Adrenal gland (tissue), 9 donors: ENCODE measurements at regions not wholly inside any gene's neighbourhood (a gene's known extent, or its start where the extent isn't known, plus 50 kb on each side); places are given as distances from the start of the nearest gene placed in this dataset.
"Not testable (repeated sequence)": the region's sequence is repeated elsewhere in the genome, so short reads cannot be mapped to it uniquely, and the experiment has no call there.

Experiments used
- DNase-seq, 7 donors: peaks; one replicate each; pipeline ENCODE4 v3.0.0-alpha.2; 2019 to 2020
- H3K27ac ChIP-seq, 5 donors: fragments of 200-600 bp; sonication (generic) in 4 of 5; 1 replicate in 3 of 5; 2 replicates in 2 of 5; pipeline versions ENCODE4 v1.5.1 to v1.8.0; 2016 to 2020; ENCODE audit warnings: mild to moderate bottlenecking in 1 of 5
- H3K27me3 ChIP-seq: fragments of 200-600 bp; 2 replicates; pipeline ENCODE4 v1.8.0; 2021
- H3K36me3 ChIP-seq, 2 donors: fragments of 200-600 bp; replicated peaks in 1 of 2; 1 replicate in 1 of 2; 2 replicates in 1 of 2; pipeline versions ENCODE4 v1.5.1 to v1.8.0; 2018 to 2022
- H3K4me1 ChIP-seq, 2 donors: fragments of 200-600 bp; replicated peaks in 1 of 2; 1 replicate in 1 of 2; 2 replicates in 1 of 2; pipeline versions ENCODE4 v1.5.1 to v1.8.0; 2018 to 2021
- H3K4me3 ChIP-seq, 4 donors: fragments of 200-600 bp; sonication (generic) in 3 of 4; one replicate each; pipeline ENCODE4 v1.5.1; 2016 to 2018
- H3K9me3 ChIP-seq, 3 donors: fragments of 200-600 bp; sonication (generic) in 1 of 3; replicated peaks in 1 of 3; 1 replicate in 2 of 3; 2 replicates in 1 of 3; pipeline versions ENCODE4 v1.5.1 to v1.8.0; 2016 to 2021
- WGBS, 4 donors: extraction: QIAGEN DNeasy Blood & Tissue Kit in 2 of 4; methylation state at CpG; one replicate each; pipeline versions ENCODE4 v1.1.5 to v1.1.7; 2013 to 2017; 5-methylcytosine and 5-hydroxymethylcytosine counted together
- intact Hi-C, 2 donors: fragments of 100-400 bp; cut with DNase I; formaldehyde crosslinking; loops; one replicate each; pipeline versions ENCODE4 v1.14.1 to v1.15.0; 2022 to 2023
- donor health status: healthy with polysubstance abuse.
- donor health status: Bipolar disorder and iron deficiency.
- donor health status: DM: yes; HTN: yes; CAD: no.
- donor health status: DM: no; HTN: no; CAD: no.
- donor health status: DM: no; HTN: no; CAD: no.

DNA sequence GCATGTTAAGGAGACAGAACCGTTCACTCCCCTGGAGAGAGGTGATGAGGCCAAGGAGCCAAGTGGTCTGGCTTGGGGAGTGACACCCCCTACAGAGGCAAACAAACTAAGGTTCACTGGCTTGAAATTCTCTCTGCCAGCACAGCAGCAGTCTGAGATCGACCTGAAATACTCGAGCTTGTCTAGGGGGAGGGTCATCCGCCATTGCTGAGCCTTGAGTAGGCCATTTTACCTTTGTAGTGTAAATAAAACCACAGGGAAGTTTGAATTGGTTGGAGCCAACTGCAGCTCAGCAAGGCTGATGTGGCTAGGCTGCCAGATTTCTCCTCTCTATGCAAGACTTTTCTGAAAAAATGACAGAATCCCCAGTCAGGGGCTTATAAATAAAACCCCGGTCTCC lies 52.9 kb downstream of the CDY2B start:
- H3K4me1 ChIP-seq, H3K4me3 ChIP-seq, intact Hi-C loops, H3K27me3 ChIP-seq, H3K36me3 ChIP-seq, H3K9me3 ChIP-seq, DNase-seq, H3K27ac ChIP-seq: not testable (repeated sequence)
- WGBS, 4 donors = no CpG with 5 or more reads among the region's 5 CpGs

DNA sequence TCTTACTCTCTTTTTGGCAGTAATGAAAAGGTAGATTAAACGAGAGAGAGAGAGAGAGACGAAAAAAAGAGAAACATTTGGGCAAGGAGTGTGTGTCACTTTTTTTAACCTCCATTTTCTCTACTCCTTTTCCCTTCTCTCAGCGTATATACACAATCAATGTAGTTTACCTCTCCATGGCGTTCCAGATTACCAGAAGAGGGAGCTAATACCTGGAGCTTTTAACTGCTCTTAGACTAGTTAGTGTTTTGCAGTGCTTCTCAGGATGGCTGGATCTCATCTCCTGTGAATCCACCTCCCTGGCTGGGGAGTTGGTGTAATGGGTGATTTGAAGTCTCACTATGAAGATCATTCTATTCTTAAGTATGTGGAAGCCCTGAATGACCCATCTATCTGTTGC lies 60.3 kb downstream of the CDY2B start:
- H3K27me3 ChIP-seq, H3K36me3 ChIP-seq, H3K27ac ChIP-seq, intact Hi-C loops, H3K4me1 ChIP-seq, H3K4me3 ChIP-seq, H3K9me3 ChIP-seq, DNase-seq: not testable (repeated sequence)
- no CpG with 5 or more reads among the region's 4 CpGs for WGBS, 4 donors

DNA sequence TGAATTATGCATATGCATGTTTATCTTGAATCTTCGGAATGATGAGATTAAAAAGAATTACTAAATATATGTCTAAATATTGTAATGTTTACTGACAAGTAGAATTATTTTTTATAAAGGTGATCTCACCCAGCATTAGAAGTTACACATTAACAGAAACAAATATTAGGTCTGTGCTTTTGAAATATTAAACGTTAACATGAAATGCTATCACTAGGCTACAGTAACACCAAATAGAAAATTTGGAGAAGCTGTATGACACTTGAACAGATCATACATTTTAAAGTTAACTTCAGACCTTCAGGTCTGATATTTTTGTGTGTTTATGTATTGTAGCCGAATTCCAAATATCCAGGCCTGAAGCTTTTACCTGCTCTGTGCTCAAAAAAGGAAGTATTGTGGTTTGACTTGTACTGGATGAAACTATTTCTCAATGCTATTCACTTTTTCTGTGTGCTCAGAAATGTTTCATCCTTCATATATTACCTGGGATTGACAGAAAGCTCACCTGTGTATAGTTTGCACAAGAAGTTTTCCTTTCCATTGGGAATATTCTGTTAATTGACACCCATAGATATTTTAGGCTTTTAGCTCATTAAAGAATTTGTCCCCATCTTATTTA lies 60.9 kb downstream of the CDY2B start:
- H3K27me3 ChIP-seq, H3K27ac ChIP-seq, H3K36me3 ChIP-seq, intact Hi-C loops, DNase-seq, H3K9me3 ChIP-seq, H3K4me3 ChIP-seq, H3K4me1 ChIP-seq: not testable (repeated sequence)
- no CpG with 5 or more reads among the region's 3 CpGs for WGBS, 4 donors

DNA sequence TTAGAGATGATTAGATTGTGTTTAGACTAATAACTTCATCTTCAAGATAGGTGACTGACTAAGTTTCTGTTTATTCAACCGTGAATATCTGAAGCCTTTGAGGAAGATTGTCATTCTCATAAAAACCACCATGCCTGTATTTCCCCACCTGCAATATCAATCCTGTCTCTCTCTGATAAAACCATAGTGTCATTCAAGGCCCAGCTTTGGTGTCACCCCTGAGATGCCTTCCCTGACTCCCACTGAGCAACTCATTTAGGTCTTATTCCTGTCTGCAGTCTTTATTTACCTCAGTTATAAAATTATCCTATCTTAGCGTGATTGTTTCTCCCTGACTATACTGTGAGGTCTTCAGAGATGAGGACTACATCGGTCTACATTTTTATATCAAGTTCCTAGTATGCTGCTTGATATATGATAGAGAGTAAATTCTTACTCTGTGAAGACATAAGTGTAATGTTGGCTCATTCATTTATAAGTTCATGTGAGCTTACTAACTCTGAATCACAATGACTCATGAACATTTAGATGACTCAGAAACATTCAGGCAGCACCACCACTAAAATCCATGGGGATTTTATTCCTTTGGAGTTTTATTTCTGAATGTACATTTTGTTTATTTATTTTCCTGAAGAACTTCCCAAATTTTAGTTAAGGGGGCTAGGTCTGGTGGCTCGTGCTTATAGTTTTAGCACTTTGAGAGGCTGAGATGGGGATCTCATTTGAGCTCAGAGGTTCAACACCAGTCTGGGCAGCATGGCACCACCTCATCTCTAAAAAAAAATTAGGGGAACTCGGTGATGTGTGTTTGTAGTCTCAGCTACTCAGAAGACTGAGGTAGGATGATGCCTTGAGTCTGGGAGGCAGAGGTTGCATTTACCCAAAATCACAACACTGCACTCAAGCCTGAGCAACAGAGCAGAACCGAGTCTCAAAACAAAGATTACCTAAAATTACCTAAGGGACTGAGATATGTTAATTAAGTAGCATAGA lies 62.6 kb downstream of the CDY2B start:
- H3K9me3 ChIP-seq, H3K27me3 ChIP-seq, H3K36me3 ChIP-seq, intact Hi-C loops, H3K4me1 ChIP-seq, H3K27ac ChIP-seq, H3K4me3 ChIP-seq, DNase-seq: not testable (repeated sequence)
- no CpG with 5 or more reads among the region's 6 CpGs for WGBS, 4 donors

DNA sequence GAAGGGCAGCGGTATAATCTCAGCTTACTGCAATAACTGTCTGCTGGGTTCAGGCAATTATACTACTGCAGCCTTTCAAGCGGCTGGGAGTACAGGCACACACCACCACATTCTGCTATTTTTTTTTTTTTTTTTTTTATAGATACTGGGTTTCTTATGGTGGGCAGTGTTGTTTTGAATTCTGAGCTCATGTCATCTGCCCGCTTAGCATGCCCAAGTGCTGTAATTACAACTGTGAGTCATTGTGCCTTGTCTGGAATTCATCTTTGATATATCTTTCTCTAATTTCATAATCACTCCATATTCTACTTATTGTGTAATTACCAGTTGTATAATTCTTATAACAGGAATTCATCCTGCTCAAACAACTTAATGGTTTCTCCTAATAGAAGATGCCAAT lies 67.4 kb downstream of the CDY2B start:
- H3K9me3 ChIP-seq, H3K4me3 ChIP-seq, H3K27me3 ChIP-seq, H3K36me3 ChIP-seq, H3K27ac ChIP-seq, DNase-seq, intact Hi-C loops, H3K4me1 ChIP-seq: not testable (repeated sequence)
- WGBS, 4 donors = no CpG with 5 or more reads among the region's 3 CpGs

DNA sequence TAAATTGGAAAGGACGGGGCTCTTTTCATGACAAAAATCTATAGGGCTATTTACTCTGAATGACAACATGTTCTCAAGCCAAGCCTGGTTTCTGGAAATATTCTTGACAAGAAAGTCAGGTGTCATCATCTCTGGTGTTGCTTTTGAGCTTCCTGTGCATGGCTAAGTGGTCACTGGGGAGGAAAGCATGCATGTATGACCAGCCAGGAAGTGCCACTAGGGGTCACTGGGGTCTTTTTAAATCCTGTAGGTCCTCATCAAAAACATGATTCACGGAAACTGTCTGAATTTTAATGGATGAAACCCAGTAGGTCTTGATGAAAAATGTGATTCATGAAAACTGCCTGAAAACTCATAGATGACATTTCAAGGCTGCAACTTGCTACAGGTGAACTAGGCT lies 80.1 kb downstream of the CDY2B start:
- intact Hi-C loops, H3K9me3 ChIP-seq, H3K27ac ChIP-seq, H3K4me1 ChIP-seq, H3K36me3 ChIP-seq, DNase-seq, H3K27me3 ChIP-seq, H3K4me3 ChIP-seq: not testable (repeated sequence)
- no CpG with 5 or more reads among the region's 2 CpGs for WGBS, 4 donors

DNA sequence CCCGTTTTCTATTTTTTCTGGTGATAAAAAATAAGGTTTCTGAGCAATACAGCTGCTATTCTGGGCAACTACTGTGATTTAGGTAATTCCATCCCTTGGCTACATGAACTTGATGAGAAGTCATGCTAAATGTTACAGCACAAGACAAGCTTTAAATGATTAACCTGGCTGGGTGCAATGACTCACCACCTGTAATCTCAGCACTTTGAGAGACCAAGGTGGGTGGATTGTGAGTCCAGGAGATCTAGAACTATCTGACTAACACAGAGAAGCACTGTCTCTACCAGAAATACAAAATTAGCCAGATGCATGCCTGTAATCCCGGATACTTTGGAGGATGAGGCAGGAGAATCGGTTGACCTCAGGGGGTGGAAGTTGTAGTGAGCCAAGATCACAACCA lies 92.8 kb downstream of the CDY2B start:
- H3K4me1 ChIP-seq, H3K36me3 ChIP-seq, H3K27ac ChIP-seq, DNase-seq, H3K27me3 ChIP-seq, H3K9me3 ChIP-seq, H3K4me3 ChIP-seq, intact Hi-C loops: not testable (repeated sequence)
- WGBS, 4 donors = no CpG with 5 or more reads among the region's 3 CpGs

DNA sequence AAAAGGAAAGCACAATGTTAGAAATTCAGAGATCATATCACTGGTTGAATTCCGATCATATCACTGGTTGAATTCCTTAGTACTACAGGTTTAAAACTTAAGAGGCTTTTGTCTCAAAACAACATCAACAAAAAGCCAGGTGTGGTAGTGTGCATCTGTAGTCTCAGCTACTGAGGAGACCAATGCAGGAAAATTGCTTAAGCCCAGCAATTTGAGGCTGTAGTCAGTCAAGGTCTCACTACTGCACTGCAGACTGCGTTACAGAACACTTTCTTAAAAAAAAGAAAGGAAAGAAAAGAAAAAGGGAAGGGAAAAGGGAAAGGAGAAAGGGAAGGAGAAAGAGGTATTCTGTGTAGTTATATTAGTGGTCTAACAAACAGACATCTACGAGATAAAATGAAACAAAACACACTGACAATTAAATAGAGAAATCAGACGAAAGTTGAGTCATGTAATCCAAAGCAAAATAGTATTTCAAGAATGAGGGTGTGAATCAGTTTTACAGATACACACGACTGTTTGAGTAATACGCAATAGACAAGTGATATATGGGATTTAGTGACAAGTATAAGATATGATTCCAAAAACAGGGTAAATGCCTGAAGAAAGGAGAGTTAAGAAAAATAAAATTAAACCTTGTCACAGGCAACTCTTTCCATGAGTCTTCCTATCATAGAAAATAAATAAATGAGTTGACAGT lies 113.9 kb downstream of the CDY2B start:
- DNase-seq, intact Hi-C loops: not testable (repeated sequence)
- no CpG with 5 or more reads among the region's 6 CpGs for WGBS, 4 donors

DNA sequence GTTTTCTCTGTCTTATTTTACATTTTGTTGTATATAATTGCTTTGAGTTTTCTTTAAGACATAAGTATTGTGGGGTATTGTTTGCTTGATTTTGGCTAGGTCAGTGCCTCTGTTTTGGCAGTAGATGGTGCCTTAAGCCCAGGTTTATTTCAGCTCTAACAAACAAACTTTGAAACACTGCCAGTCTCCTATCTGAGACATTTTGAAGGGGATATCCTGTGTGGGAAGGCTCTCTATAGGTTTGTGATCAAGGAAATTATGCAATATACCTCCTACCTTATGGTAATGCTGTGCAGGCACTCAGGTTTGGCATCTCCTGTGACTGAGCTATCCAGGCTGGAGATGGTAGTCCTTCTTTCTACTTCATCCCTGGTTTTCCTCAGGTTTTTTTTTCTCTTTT lies 120.8 kb downstream of the CDY2B start:
- H3K9me3 ChIP-seq, H3K27me3 ChIP-seq, H3K4me3 ChIP-seq, intact Hi-C loops, DNase-seq, H3K36me3 ChIP-seq, H3K4me1 ChIP-seq, H3K27ac ChIP-seq: not testable (repeated sequence)

More for the DNA sequence above, 113.9 kb downstream of the CDY2B start:
- H3K4me3 ChIP-seq, H3K27ac ChIP-seq, H3K27me3 ChIP-seq, H3K9me3 ChIP-seq, H3K36me3 ChIP-seq, H3K4me1 ChIP-seq: not testable (repeated sequence)

DNA sequence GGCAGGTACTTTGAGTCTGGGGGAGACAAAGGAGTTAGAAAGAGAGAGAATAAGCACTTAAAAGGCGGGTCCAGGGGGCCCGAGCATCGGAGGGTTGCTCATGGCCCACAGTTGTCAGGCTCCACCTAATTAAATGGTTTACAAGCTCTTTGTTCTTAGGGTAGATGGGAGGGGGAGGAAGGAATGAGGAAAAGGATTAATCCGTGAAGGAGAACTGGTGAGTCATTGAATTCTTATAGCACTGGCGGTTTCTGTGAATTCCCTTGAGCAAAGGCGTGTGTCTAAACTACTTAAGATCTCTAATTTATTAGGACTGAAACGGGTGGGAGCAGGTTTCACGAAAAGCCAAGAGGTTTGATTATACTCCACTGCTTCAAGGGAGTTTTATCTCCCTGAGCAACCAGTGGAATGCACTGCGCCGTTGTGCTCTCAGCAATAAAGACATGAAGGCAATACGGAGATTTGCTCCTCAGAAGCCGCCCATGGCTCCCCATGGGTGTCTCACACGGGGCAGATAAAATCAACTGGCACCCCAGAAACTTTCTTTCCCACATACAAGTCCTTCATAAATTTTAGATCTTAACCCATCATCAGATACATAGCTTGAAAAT lies 127.0 kb downstream of the CDY2B start:
- intact Hi-C loops, DNase-seq, H3K9me3 ChIP-seq, H3K36me3 ChIP-seq, H3K27ac ChIP-seq, H3K4me3 ChIP-seq, H3K4me1 ChIP-seq, H3K27me3 ChIP-seq: not testable (repeated sequence)
- WGBS, 4 donors = no CpG with 5 or more reads among the region's 13 CpGs

DNA sequence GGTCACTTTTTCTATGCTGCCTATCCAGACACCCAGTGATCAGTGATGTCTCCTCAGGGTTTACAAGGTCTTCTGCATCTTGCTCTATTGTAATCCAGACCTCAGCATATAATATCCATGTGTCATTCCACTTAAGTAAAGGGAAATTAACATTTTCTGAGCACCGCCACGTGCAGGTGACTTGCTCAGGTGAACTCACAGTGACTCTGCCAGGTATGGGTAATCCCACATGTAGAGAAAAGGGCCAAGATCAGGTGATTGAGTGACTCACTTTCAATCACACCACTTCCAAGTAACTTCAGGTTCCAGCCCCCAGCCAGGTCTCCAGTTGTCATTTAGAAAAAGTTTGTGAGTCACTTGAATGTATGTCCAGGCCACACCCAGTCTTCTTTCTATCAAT lies 140.2 kb downstream of the CDY2B start:
- H3K4me3 ChIP-seq, H3K36me3 ChIP-seq, H3K27me3 ChIP-seq, DNase-seq, H3K4me1 ChIP-seq, H3K27ac ChIP-seq, H3K9me3 ChIP-seq, intact Hi-C loops: not testable (repeated sequence)
- WGBS, 4 donors = no CpG with 5 or more reads among the region's 2 CpGs
